ENCODE measurements at regions not wholly inside any gene's neighbourhood (a gene's known extent, or its start where the extent isn't known, plus 50 kb on each side); places are given as distances from the start of the nearest gene placed in this dataset.

GRCh38 chr10:116796469-116796868 is 52.8 kb upstream of the ENO4 start:
- no peak overlapping the region for H2AFZ ChIP-seq (ENCODE audit: low read depth, low read length)
- POLR2A ChIA-PET, result interaction anchor here (0.9 to 1.0 kb wide), 2 partner anchors 370 to 412 kb away, joined by 3 to 4 read pairs; no protein-coding TSS in a partner anchor
- H3K4me1 ChIP-seq (ENCODE audit: control insufficient read depth, extremely low read depth, insufficient read depth, low read length), result no peaks in the 10 kb centered on the region
- no peaks in the 10 kb centered on the region for H3K36me3 ChIP-seq (ENCODE audit: control insufficient read depth in 2 of 2, extremely low read depth in 1 of 2, insufficient read depth in 2 of 2, low read length in 2 of 2)
- TF ChIP-seq POLR2A (IDR thresholded peaks at IDR 0.05; ENCODE audit: low read depth, low read length) (no peak), MYC (IDR thresholded peaks at IDR 0.05; ENCODE audit: low read depth, low read length) (no peak), FOS (IDR thresholded peaks at IDR 0.05; ENCODE audit: borderline replicate concordance, insufficient read depth, low read length) (no peak), GATA2 (IDR thresholded peaks at IDR 0.05; ENCODE audit: insufficient read depth, insufficient read length, low read depth, low read length) (no peak), CTCF (IDR thresholded peaks at IDR 0.05; ENCODE audit: extremely low read depth in 1 of 2, insufficient read depth in 1 of 2, low read depth in 1 of 2, low read length in 2 of 2) (no peak), POLR2AphosphoS5 (IDR thresholded peaks at IDR 0.05; ENCODE audit: insufficient read depth, low read depth, low read length) (no peak), EZH2 (IDR thresholded peaks at IDR 0.05; ENCODE audit: borderline replicate concordance, low read depth, low read length, severe bottlenecking) (no peak), MAX (IDR thresholded peaks at IDR 0.05; ENCODE audit: insufficient read depth, insufficient read length) (no peak), JUN (IDR thresholded peaks at IDR 0.05; ENCODE audit: borderline replicate concordance, insufficient read depth, insufficient read length, low read depth) (no peak)
- dilution Hi-C loops (cut with MboI; ENCODE audit: extremely low pct_ligation_motif_present, low sequenced_read_pairs) (no loop called here), intact Hi-C loops (cut with micrococcal nuclease) (loop anchor here (2.0 to 10.0 kb wide), 3 partner anchors 40 to 368 kb away; no protein-coding TSS in a partner anchor)
- no peak for FAIRE-seq
- BruUV-seq (replicated peaks), result no TSS peak
- no peaks in the 10 kb centered on the region for H4K20me1 ChIP-seq (replicated peaks; ENCODE audit: control insufficient read depth, extremely low read depth, insufficient read depth, low read length)
- no peak overlapping the region for H3K4me2 ChIP-seq (ENCODE audit: insufficient read depth, low read length)
- no peak overlapping the region for H3K4me3 ChIP-seq (replicated peaks in 1 of 3; ENCODE audit: insufficient read depth in 1 of 3, low read depth in 1 of 3, low read length in 3 of 3)
- H3K27ac ChIP-seq (ENCODE audit: insufficient read depth, low read depth, low read length), result no peak overlapping the region
- H3K9me1 ChIP-seq (replicated peaks; ENCODE audit: control insufficient read depth, extremely low read depth, insufficient read depth, low read length), result no peaks in the 10 kb centered on the region
- no peak overlapping the region for H3K9ac ChIP-seq (replicated peaks; ENCODE audit: extremely low read depth, insufficient read depth, low read length)
- H3K27me3 ChIP-seq (ENCODE audit: control insufficient read depth in 2 of 2, insufficient read depth in 2 of 2, low read length in 2 of 2), result no peaks in the 10 kb centered on the region
- no peaks in the 10 kb centered on the region for H3K79me2 ChIP-seq (ENCODE audit: control insufficient read depth, insufficient read depth, low read length)
- no peak for DNase-seq (ENCODE audit: low read depth, low spot score)
- no peaks in the 10 kb centered on the region for H3K9me3 ChIP-seq (replicated peaks; ENCODE audit: control insufficient read depth, insufficient read depth, low read length)
- CTCF ChIA-PET, result interaction anchor here (0.6 to 7.0 kb wide), 27 partner anchors 9 to 391 kb away, joined by 3 to 344 read pairs (median 3); no protein-coding TSS in a partner anchor
